ENCODE measurements at regions not wholly inside any gene's neighbourhood (a gene's known extent, or its start where the extent isn't known, plus 50 kb on each side); places are given as distances from the start of the nearest gene placed in this dataset.

GRCh38 chr4:188722911-188723310, 583.7 kb downstream of the TRIML1 start:
- TF ChIP-seq, protein P1, sequence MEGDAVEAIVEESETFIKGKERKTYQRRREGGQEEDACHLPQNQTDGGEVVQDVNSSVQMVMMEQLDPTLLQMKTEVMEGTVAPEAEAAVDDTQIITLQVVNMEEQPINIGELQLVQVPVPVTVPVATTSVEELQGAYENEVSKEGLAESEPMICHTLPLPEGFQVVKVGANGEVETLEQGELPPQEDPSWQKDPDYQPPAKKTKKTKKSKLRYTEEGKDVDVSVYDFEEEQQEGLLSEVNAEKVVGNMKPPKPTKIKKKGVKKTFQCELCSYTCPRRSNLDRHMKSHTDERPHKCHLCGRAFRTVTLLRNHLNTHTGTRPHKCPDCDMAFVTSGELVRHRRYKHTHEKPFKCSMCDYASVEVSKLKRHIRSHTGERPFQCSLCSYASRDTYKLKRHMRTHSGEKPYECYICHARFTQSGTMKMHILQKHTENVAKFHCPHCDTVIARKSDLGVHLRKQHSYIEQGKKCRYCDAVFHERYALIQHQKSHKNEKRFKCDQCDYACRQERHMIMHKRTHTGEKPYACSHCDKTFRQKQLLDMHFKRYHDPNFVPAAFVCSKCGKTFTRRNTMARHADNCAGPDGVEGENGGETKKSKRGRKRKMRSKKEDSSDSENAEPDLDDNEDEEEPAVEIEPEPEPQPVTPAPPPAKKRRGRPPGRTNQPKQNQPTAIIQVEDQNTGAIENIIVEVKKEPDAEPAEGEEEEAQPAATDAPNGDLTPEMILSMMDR (IDR thresholded peaks at IDR 0.05): no peak
- no peak for TF ChIP-seq POLR2AphosphoS5 (IDR thresholded peaks at IDR 0.05; ENCODE audit: insufficient read depth in 1 of 2, low read depth in 1 of 2)
